NCI-H526 (cell line): ENCODE measurements at regions not wholly inside any gene's neighbourhood (a gene's known extent, or its start where the extent isn't known, plus 50 kb on each side); places are given as distances from the start of the nearest gene placed in this dataset.

Experiments
- DNase-seq, 2 experiments: peaks; one replicate each; lab custom pipeline; 2025; lab: John Stamatoyannopoulos, UW

DNA sequence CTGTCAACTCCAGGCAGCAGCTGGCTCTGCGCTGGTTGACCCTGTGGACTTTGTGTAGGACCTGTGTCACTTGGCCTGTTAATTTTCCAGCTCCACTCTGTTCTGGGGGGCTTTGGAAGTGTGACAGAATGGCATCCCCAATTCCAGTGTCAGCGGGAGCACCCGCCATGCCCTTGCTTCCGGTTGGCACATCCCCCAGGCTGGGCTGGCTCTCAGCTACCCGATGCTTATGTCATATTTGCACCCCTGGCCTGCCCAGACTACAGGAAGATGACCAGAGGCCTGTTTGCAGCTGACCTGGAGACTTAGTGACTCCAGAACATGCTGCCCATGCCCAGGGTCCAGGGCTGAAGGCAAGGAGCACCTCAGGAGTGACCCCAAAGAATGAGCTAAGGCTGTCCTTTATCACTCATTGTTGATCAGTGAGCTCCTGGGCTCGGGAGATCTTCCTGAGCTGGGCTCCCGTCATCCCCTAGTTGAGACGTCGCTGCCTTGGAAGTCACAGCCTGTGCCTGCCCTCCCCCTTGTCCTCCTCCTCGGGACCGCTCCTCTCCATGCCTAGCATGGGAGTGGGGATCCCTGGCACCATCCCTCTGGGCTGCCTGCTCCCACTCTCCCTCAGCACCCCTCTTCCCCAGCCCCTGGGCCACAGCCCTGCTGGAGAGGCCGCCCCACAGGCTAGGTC, 163.4 kb upstream of the RTL1 start:
- no peak for DNase-seq

DNA sequence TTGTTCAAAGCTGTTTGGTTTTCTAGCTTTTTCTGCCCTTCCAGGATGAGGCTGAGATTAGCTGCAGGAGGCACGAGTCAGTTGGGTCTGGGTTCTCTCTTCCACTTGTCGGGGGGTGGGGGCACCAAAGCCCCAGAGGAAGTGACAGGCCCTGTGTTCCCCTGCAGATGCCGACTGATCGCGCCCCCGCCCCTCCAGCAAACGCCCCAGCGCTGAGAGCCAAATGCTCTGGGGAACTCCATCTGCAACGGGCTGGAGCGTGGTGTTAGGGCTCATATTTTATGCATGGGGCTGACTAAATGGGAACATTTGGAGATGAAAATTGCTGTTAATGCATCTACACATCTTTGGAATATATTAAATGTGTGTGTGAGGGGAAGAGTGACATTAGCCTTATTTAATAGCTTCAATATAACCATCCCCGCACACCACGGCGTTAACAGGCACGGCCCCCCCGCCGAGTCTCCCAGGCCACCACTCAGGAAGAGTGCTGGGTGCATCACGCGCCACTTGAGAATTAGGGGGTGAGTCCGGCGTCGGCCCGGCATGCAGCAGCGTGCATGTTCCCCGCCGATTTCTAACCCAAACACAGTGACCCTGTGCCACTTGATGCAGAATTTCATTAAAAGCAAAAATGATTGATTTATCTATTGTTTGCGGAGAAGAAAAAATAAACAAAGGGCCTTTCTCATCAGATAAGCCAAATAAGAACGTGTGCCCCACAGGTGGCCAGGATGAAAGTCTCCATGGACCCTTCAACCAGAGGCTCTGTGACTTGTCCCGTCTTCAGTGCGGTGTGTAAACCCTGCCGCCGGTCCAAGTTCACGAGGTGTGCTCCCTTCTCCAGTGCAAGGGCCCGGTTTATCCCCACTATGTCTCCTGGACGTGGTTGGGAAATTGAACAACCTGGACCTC, 165.0 kb upstream of the RTL1 start:
- DNase-seq = no peak

DNA sequence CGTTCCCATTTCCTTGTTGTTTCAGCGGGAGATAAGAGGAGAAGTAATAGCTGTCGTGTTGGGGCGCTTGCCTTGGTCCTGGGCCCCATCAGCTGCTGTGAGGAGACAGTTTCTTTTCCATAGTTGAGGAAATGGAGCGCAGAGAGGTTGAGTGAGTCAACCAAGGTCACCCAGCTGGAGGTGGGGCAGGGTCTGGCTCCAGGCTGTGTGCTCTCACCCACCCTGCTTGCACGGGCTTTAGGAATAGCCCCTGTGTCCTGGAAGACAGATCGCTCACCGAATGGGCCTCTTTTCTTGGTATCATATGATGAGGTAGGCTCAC, 165.7 kb upstream of the RTL1 start:
- no peak for DNase-seq

DNA sequence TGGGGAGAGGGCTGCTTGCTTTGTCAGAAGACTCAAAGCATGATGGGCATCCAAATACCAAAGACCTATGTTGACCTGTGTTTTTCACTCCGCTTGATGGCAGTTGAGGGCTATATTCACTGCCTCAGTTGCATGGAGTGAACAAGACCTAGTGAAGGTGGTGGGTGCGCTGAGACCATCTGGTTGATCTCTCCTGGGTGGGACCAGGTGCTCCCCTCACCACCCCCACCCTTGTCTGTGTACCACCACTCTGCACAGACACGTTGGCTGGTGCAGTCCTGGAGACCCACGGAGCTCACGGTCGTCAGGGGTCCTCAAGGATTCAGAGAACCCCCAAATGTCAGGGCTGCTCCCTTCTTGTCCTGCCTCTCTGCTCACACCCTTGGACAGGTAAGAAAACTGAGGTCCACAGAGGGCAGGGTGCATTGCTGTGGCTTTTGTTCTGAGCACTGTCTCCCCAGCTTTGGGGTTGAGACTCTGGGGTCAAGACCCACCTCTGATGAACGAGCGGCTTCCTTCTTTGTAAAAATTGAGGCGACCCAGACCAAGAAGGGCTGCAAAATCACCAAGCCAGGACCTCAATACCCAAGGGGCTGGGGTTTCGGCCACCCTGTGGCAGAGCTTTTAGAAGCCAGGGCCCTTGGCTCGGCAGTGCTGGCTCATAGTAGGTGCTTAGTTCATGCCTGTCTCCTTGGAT, 166.3 kb upstream of the RTL1 start:
- DNase-seq = no peak

DNA sequence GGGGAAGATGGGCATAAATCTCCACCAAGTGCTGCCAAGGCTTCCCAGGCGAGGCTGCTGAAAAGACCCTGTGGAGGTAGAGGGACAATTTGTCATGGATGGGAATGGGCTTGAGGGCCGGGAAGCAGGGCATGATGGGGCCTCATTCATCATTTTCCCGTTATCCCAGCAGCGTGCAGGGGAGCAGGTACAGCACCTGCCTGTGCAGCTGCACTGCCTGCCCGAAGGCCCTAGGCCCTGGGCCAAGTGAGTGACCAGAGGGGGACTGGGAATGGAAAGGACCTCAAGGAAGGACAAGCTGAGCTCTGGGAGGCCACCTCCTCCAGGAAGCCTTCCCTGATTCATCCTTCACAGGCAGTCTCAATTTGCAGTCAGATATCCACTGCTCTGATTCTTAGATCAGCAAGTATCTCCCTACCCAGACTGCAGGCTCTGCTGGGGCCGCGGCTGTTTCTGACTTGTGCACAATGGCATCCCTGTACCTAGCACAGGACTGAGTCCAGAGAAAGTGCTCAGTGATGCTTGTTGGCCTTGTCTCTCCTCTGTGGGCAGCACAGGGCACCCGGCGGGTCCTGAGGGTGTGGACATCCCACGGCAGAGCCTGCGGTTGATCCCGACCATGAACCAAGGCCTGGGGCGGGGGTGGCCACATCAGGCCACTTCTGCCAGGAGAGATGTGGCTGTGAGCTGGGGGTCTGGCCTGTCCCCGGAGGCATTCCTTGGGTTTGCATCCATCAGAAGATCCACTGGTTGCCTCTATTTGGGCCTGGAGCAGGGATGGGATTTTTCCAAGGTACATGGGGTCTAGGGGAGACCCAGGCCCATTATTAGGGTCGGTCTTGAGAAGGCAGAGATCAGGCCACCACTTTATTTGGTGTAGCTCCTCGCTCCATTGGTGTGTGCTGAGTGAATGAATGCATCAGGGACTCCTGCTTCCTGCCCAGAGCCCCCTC, 167.3 kb upstream of the RTL1 start:
- DNase-seq = no peak

DNA sequence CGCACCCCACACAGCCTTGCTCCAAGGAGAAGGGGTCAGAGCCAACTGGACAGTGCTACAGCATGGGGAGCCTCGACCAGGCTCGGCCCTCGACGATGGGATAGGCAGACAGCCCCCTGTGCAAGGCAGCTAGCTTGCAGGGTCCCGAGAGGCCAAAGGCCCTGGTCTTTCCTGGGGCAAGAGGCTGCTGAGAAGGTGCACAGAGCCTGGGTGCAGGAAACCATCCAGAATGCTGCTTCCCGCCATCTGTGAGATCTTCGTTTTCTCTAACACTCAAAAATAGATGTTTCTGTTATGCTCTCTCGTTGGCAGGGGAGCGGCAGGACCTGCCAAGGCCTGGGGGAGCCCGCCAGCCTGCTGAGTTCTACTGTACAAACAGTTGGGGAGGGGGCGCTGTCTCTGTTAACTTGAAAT, 168.0 kb upstream of the RTL1 start:
- no peak for DNase-seq

DNA sequence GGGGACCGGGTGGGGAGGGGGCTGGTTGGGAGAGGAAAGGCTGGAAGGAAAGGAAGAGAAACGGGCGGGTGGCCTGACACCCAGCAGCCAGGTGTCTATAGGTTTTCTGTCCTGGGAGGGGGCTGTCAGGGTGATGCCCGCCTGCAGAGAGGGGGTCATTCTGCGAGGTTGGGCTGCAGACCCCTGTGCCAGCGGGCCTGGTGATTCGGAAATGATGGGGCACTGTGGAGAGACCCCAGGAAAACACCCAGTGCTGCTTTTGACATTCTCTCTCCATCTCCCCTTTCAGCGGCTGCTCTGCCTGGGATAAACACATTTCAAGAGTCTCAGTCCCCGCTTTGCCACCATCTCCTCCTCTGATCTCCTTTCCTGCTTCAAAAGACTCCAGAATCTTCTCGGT, 168.5 kb upstream of the RTL1 start:
- DNase-seq = no peak

DNA sequence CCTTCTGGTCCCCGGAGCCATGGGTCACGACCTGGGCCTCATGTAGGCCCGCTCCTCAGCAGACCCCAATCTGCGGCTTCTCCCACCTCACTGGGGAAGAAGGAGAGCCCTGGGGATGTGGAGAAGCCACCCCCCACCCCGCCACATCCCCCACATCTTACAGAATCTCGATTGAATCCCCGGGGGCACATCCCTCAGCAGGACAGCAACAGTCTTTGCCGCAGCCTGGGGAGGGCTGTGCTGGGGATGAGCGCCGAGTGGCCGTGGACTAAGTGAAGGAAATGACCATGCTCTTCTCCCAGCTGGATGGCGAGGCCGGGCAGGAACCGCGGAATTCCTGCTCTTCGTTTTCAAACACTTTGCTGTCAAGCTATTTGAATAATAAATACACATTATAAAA, 169.0 kb upstream of the RTL1 start:
- DNase-seq = no peak

DNA sequence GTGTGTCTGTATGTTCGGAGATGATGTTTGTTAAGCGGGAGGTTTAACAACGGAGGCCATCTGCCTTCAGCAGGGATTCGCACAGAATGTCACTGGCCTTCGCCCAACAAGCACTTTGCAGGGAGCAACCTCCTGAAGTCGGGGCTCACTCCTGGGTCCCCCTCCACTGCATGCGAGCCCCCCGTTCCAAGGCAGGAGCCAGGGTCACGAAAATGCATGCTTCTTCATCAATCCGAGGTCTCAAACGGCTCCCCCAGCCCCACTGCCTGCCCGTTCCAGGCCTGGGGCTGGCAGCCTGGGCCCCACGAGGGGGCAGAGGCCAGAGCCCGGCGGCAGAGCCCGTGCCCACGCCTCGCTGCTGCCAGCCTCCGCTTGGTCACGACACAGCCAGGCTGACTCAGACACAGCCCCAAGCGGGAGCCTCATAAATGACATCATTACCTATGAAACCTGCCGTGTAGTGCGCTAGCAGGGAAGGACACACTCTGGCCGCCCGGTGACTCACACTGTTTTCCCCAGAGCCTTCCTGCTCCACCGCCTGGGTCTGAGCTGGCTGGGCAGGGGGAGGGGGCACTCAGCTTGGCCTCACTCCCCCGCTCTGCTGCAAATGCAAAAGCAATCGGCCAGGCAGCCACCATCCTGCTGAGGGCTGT, 169.5 kb upstream of the RTL1 start:
- peak in 1 of 2 experiments; percentile 60 for DNase-seq

DNA sequence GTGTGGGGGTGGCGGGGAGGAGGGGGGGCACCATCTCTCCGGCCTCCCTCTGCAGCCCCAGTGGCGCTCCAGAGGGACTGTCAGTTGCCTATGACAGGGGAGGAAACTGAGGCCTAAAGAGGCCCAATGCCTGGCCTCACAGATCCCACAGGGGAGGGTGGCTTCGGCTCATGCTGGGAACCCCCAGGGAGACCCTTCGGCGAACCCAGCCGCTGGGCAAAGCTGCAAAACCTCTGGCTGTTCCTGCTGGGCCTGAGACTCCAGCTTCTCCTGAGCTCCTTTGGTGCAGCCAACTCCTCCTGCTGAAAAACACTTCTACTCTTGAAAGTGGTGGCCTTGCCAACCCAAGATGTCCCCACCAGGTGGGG, 170.1 kb upstream of the RTL1 start:
- no peak for DNase-seq

DNA sequence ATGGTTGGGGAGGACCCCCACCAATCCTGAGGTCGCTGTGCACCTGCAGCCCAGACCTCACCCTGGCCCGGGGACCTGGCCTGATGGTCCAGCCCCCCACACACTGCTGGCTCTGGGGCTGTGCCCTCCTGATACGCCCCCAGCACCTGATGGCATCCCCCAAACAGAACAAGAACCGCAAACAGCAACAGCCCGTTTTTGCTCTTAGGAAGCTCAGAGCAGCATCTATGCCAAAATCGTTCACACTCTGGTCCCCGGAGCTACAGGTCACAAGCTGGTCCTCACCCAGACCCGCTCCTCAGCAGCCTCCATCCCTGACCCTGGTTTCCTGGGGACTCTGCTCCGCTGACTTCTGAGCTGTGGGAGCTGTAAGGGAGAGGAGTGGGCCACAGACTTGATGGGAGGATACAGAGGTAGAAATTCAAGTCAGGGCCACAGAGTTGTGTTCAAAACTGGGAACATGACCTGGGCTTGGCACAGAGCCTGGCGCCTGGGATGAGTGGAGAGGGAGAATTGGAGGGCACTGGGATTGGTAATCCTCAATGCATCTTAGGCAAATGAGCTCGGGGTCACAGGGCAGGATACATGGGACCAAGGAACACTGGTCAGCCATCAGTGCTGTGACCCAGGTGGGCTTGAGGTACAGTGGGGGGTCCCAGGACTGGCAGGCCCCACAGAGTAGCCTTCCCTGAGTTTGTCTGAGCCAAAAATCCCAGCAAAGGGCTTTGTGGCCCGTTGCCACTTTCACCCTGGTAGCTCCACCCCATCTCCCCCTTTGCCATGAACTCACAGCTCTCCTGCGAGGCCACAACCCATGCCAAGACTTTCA, 170.9 kb upstream of the RTL1 start:
- DNase-seq = no peak

DNA sequence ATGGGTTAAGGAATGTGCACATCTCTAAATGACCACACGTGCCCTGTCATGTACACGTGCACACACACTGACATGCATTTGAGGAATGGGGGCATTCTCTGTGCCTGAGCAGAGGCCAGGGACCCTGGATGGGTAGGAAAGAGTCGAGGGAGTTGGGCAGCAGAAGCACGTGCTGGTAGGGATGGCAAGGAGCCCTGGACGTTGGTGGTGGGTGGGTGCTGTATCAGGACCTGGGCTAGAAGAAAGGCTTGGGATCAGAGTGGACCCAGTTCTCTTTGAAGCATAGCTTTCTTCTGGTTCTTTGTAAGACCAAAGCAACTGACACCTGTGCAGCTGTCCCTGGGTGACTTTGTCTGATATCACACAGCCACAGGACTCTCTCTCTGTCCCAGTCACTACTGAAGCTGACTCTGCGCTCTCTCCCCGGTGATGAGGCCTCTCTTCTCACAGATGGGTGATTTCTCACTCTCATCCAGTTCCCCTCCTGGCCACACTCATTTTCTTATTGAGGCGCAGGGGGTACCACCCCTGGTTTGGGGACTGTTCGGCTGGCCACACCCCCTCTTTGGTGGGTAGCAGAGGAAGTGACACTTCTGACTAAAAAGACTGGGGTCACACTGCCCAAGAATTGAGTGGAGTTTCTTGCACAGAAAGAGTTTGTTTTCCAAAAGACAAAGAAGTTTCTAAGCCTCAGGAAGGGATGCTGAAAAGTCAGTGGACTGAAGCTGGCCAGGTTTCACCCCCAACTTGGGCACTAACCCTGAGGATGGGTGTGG, 171.7 kb upstream of the RTL1 start:
- DNase-seq = no peak

DNA sequence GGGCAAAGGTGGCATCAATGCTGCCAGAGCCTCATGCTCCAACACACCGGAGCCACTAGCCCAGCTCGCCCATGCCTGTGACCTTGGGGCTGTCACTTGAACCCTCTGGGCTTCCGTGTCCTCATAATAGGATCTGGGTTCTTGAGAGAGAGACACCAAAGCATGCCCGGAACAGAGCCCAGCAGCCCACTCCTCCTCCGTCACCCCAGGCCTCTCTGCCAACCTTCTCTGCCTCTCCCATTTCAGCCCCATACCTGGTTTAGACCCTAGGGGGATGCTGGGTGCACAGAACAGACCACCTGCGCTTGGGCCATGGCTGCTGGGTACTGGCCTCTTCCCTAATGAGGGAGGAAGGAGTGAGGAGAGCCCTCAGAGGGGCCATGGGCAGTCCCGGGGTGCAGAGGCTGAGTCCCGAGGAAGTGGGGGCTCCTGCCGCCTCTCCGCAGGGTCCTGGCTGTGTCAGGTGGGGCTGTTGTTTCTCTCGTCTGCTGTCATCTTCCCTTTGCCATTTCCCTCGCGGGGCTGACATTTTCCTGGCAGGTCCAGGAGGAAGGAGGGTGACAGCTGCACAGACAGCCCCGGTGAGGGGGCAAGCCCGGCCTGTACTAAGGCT, 172.4 kb upstream of the RTL1 start:
- DNase-seq = no peak

DNA sequence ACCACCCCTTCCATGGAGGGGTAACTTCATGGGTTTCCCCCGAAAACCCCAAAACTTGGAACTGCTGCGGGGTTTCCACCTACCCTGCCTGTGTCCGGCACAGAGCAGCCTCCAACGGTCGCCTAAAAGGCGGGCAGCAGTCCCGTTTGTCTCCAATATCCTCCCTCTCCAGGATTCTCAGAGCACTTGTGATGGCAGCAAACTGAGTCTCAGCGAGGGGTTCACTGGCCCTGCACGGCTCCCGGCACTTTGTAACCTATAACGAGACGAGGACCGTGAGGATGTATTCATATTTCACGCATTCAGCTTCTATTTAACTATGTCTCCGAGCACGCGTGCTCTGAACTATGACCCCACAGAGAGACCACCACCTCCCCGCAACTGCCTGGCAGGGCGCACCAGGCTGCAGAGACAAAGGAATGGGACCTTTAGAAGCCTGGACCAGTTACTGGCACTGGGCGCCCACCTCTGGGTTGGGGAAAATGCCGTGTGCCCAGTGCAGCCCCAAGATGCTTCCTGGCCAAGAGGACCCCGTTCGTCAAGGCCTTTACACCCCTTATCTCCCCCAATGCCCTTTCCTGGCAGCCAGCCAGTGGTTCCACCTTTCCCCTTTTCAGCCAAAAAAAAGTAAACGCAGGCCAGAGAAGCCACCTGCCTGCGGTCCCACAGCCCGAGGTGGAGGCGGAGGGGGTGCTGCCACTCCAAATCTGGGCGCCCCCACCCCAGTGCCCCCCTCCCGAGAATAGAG, 173.1 kb upstream of the RTL1 start:
- no peak for DNase-seq

DNA sequence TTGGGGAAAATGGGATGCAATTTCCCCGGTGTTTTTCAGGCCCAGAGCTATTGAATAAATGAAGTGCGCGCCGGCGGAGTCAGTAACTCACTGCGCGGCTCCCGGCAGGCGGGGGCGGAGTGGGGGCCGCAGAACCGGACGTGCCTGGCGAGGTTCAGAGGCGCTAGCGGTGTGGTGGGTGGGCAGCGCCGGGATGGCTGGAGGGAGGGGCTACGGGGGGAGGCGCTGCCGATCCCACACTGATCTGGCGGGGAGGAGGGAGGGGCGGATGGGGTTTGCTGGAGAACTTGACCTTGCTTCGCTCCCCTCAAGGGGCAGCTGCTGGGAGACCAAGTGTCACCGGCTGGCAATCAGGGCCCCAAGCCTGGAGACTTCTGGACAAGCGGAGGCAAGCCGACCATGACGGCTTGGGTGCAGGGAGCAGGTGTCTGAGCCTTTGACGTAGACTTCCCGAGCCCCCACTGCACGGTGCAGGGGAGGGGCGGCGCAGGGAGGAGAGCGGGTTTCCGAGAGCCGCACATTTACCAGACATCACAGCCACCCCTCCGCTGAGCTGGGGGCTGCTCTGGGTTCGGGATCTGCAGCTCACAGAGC, 174.1 kb upstream of the RTL1 start:
- no peak for DNase-seq

DNA sequence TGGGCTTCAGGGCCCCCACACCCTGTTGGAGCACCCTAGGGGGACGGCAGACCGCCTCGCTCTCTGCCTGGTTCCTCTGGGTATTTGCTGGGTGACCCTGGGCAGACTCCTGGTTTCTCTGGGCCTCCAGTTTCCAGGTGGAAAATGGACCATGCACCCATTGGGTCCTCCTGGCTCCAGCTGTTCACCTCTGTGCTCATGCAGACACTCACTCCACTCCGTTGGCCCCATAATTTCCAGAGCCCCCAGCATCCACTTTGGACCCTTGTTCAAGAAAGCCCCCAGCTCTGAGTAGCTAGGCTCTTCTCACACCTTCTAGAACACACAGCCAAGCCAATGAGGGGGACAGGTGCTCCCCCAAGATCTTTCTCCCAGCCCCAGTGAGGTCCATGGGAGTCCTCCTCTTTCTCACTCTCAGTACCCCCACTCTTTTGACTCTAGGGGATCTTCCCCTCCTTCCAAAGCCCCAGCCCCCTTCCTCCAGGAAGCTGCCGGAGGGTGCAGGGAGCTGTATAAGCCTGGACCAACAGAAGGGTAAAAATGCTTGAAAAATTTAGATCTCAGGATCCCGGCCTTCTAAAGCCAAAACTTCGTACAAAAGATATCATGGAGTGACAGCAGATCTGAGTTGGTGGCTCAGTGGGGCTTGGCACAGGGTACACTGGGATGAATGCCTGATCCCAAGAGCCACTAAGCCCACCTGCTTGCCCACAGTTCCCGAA, 174.8 kb upstream of the RTL1 start:
- DNase-seq = no peak

DNA sequence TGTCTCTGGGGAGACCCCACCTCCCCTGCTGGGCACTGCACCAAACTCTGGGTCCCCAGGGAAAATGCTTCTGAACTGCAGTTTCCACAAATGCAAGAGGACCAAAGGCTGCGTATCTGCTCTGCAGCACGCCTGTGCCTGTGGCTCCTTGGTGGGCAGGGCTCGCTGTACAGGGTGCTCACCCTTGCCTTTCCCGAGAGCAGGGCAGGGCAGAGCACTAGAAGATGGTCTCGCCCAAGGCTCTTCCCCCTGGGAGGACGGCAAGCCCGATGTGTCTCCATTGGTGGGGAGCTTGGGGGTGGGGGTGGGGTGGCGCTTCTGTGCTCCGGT, 175.3 kb upstream of the RTL1 start:
- no peak for DNase-seq
